ENCODE measurements at regions not wholly inside any gene's neighbourhood (a gene's known extent, or its start where the extent isn't known, plus 50 kb on each side); places are given as distances from the start of the nearest gene placed in this dataset.

GRCh38 chr6:120055071-120055470 lies 705.5 kb upstream of the MAN1A1 start:
- ATAC-seq (no peak), DNase-seq (no peak)
- Mint-ChIP-seq H3K27ac (no peak overlapping the region), H3K4me1 (peaks cover 2% of the 10 kb centered on the region), H3K36me3 (ENCODE audit: low read depth) (no peaks in the 10 kb centered on the region), H3K27me3 (no peaks in the 10 kb centered on the region), H3K4me3 (no peak overlapping the region)
- no peaks in the 10 kb centered on the region for H3K9me3 ChIP-seq (ENCODE audit: control insufficient read depth, low read length, poor library complexity, severe bottlenecking)

- H3K4me3 Mint-ChIP-seq, result no peak overlapping the region
- H3K27me3 Mint-ChIP-seq, result no peaks in the 10 kb centered on the region
- no peak for ATAC-seq
- H3K27ac Mint-ChIP-seq, result no peak overlapping the region
- H3K9me3 ChIP-seq (ENCODE audit: control insufficient read depth, low read length, poor library complexity, severe bottlenecking), result no peaks in the 10 kb centered on the region
- no peaks in the 10 kb centered on the region for H3K4me1 Mint-ChIP-seq
- DNase-seq, result no peak
- no peaks in the 10 kb centered on the region for H3K36me3 Mint-ChIP-seq (ENCODE audit: low read depth)
Observed at GRCh38 chr6:120039664-120040063, 690.1 kb upstream of the MAN1A1 start.

- Mint-ChIP-seq H3K27me3 (no peaks in the 10 kb centered on the region), H3K4me1 (no peaks in the 10 kb centered on the region), H3K36me3 (ENCODE audit: low read depth) (no peaks in the 10 kb centered on the region), H3K27ac (no peak overlapping the region), H3K4me3 (no peak overlapping the region)
- no peak for ATAC-seq
- DNase-seq, result no peak
- no peaks in the 10 kb centered on the region for H3K9me3 ChIP-seq (ENCODE audit: control insufficient read depth, low read length, poor library complexity, severe bottlenecking)
Observed at GRCh38 chr6:120031837-120032236, 682.3 kb upstream of the MAN1A1 start.

- no peak for ATAC-seq
- H3K9me3 ChIP-seq (ENCODE audit: control insufficient read depth, low read length, poor library complexity, severe bottlenecking), result no peaks in the 10 kb centered on the region
- Mint-ChIP-seq H3K36me3 (ENCODE audit: low read depth) (no peaks in the 10 kb centered on the region), H3K4me1 (no peaks in the 10 kb centered on the region), H3K4me3 (no peak overlapping the region), H3K27me3 (no peaks in the 10 kb centered on the region), H3K27ac (no peak overlapping the region)
- no peak for DNase-seq
Observed at GRCh38 chr6:120026791-120027190, 677.2 kb upstream of the MAN1A1 start.

GRCh38 chr6:120010075-120010474 lies 660.5 kb upstream of the MAN1A1 start:
- Mint-ChIP-seq H3K4me1 (peaks cover 2% of the 10 kb centered on the region), H3K27me3 (no peaks in the 10 kb centered on the region), H3K27ac (no peak overlapping the region), H3K4me3 (no peak overlapping the region), H3K36me3 (ENCODE audit: low read depth) (no peaks in the 10 kb centered on the region)
- DNase-seq (no peak), ATAC-seq (no peak)
- no peaks in the 10 kb centered on the region for H3K9me3 ChIP-seq (ENCODE audit: control insufficient read depth, low read length, poor library complexity, severe bottlenecking)

GRCh38 chr6:120005292-120005976 lies 655.9 kb upstream of the MAN1A1 start:
- H3K27ac Mint-ChIP-seq, result no peak overlapping the region

GRCh38 chr6:119986934-119987549 lies 637.5 kb upstream of the MAN1A1 start:
- Mint-ChIP-seq H3K27ac (no peak overlapping the region), H3K4me3 (no peak overlapping the region), H3K4me1 (no peaks in the 10 kb centered on the region), H3K36me3 (ENCODE audit: low read depth) (no peaks in the 10 kb centered on the region), H3K27me3 (peaks cover under 1% of the 10 kb centered on the region)
- ATAC-seq (no peak), DNase-seq (no peak)
- H3K9me3 ChIP-seq (ENCODE audit: control insufficient read depth, low read length, poor library complexity, severe bottlenecking), result no peaks in the 10 kb centered on the region

More at GRCh38 chr6:120005292-120005976, 655.9 kb upstream of the MAN1A1 start:
- H3K27me3 Mint-ChIP-seq, result no peaks in the 10 kb centered on the region
- ATAC-seq, result no peak
- no peak for DNase-seq
- H3K9me3 ChIP-seq (ENCODE audit: control insufficient read depth, low read length, poor library complexity, severe bottlenecking), result no peaks in the 10 kb centered on the region
- no peaks in the 10 kb centered on the region for H3K36me3 Mint-ChIP-seq (ENCODE audit: low read depth)
- no peak overlapping the region for H3K4me3 Mint-ChIP-seq
- peaks cover 2% of the 10 kb centered on the region for H3K4me1 Mint-ChIP-seq

- Mint-ChIP-seq H3K36me3 (ENCODE audit: low read depth) (no peaks in the 10 kb centered on the region), H3K27me3 (no peaks in the 10 kb centered on the region), H3K27ac (no peak overlapping the region), H3K4me1 (no peaks in the 10 kb centered on the region), H3K4me3 (no peak overlapping the region)
- H3K9me3 ChIP-seq (ENCODE audit: control insufficient read depth, low read length, poor library complexity, severe bottlenecking), result no peaks in the 10 kb centered on the region
- DNase-seq (no peak), ATAC-seq (no peak)
Observed at GRCh38 chr6:119985952-119986736, 636.6 kb upstream of the MAN1A1 start.

- ATAC-seq, result no peak
- Mint-ChIP-seq H3K4me3 (no peak overlapping the region), H3K27me3 (no peaks in the 10 kb centered on the region), H3K27ac (no peak overlapping the region), H3K4me1 (peaks cover 3% of the 10 kb centered on the region), H3K36me3 (ENCODE audit: low read depth) (no peaks in the 10 kb centered on the region)
- DNase-seq, result no peak
- no peaks in the 10 kb centered on the region for H3K9me3 ChIP-seq (ENCODE audit: control insufficient read depth, low read length, poor library complexity, severe bottlenecking)
Observed at GRCh38 chr6:119980802-119981201, 631.2 kb upstream of the MAN1A1 start.

GRCh38 chr6:119979862-119980261 lies 630.3 kb upstream of the MAN1A1 start:
- no peaks in the 10 kb centered on the region for H3K36me3 Mint-ChIP-seq (ENCODE audit: low read depth)
- no peaks in the 10 kb centered on the region for H3K27me3 Mint-ChIP-seq
- H3K9me3 ChIP-seq (ENCODE audit: control insufficient read depth, low read length, poor library complexity, severe bottlenecking), result no peaks in the 10 kb centered on the region
- no peak overlapping the region for H3K27ac Mint-ChIP-seq
- H3K4me1 Mint-ChIP-seq, result peaks cover 3% of the 10 kb centered on the region
- no peak overlapping the region for H3K4me3 Mint-ChIP-seq
- ATAC-seq (no peak), DNase-seq (no peak)

GRCh38 chr6:119978274-119978889 lies 628.8 kb upstream of the MAN1A1 start:
- DNase-seq, result no peak
- H3K9me3 ChIP-seq (ENCODE audit: control insufficient read depth, low read length, poor library complexity, severe bottlenecking), result no peaks in the 10 kb centered on the region
- Mint-ChIP-seq H3K36me3 (ENCODE audit: low read depth) (no peaks in the 10 kb centered on the region), H3K27me3 (no peaks in the 10 kb centered on the region), H3K27ac (no peak overlapping the region), H3K4me3 (no peak overlapping the region), H3K4me1 (peaks cover 3% of the 10 kb centered on the region)
- no peak for ATAC-seq

- no peak overlapping the region for H3K4me3 Mint-ChIP-seq
- H3K27me3 Mint-ChIP-seq, result no peaks in the 10 kb centered on the region
- ATAC-seq, result no peak
- peaks cover 3% of the 10 kb centered on the region for H3K4me1 Mint-ChIP-seq
- no peak overlapping the region for H3K27ac Mint-ChIP-seq
- no peak for DNase-seq
- no peaks in the 10 kb centered on the region for H3K36me3 Mint-ChIP-seq (ENCODE audit: low read depth)
- H3K9me3 ChIP-seq (ENCODE audit: control insufficient read depth, low read length, poor library complexity, severe bottlenecking), result no peaks in the 10 kb centered on the region
Observed at GRCh38 chr6:119974430-119975159, 625.0 kb upstream of the MAN1A1 start.

GRCh38 chr6:119966484-119966883 lies 616.9 kb upstream of the MAN1A1 start:
- no peaks in the 10 kb centered on the region for H3K9me3 ChIP-seq (ENCODE audit: control insufficient read depth, low read length, poor library complexity, severe bottlenecking)
- H3K27ac Mint-ChIP-seq, result no peak overlapping the region
- no peaks in the 10 kb centered on the region for H3K4me1 Mint-ChIP-seq
- H3K27me3 Mint-ChIP-seq, result no peaks in the 10 kb centered on the region
- ATAC-seq (no peak), DNase-seq (no peak)
- no peaks in the 10 kb centered on the region for H3K36me3 Mint-ChIP-seq (ENCODE audit: low read depth)
- H3K4me3 Mint-ChIP-seq, result no peak overlapping the region

Data from T-helper 17 cell (primary cell).